Glutamatergic neuron (in vitro differentiated cells): ENCODE measurements at regions not wholly inside any gene's neighbourhood (a gene's known extent, or its start where the extent isn't known, plus 50 kb on each side); places are given as distances from the start of the nearest gene placed in this dataset.

ENCODE experiments used
- DNase-seq: peaks from one replicate; pipeline ENCODE4 v3.0.0; 2022
- H3K27ac Mint-ChIP-seq: one replicate; pipeline ENCODE4 v1.8.0; 2020; ENCODE audit warnings: mild to moderate bottlenecking, mixed read lengths, inconsistent platforms; ENCODE audit not compliant: unreplicated experiment
- H3K27me3 Mint-ChIP-seq: one replicate; pipeline ENCODE4 v1.8.0; 2020; ENCODE audit warnings: mild to moderate bottlenecking, moderate library complexity, mixed read lengths, inconsistent platforms; ENCODE audit not compliant: unreplicated experiment
- H3K36me3 Mint-ChIP-seq: one replicate; pipeline ENCODE4 v1.8.0; 2020; ENCODE audit warnings: mild to moderate bottlenecking, mixed read lengths, inconsistent platforms; ENCODE audit not compliant: unreplicated experiment
- H3K4me1 Mint-ChIP-seq: one replicate; pipeline ENCODE4 v1.8.0; 2020; ENCODE audit warnings: mild to moderate bottlenecking, low read depth, mixed read lengths, inconsistent platforms; ENCODE audit not compliant: unreplicated experiment
- H3K4me3 Mint-ChIP-seq: one replicate; pipeline ENCODE4 v1.8.0; 2020; ENCODE audit warnings: mild to moderate bottlenecking, mixed read lengths, inconsistent platforms; ENCODE audit not compliant: unreplicated experiment
- H3K9me3 Mint-ChIP-seq: one replicate; pipeline ENCODE4 v1.8.0; 2020; ENCODE audit warnings: mild to moderate bottlenecking, moderate library complexity, mixed read lengths, inconsistent platforms; ENCODE audit not compliant: unreplicated experiment
- TF ChIP-seq, protein P1 (sequence below): fragments of 200-600 bp; sonication (generic); IDR thresholded peaks from one replicate; pipeline ENCODE4 v1.5.0; 2021; ENCODE audit not compliant: partially characterized antibody, unreplicated experiment

DNA sequence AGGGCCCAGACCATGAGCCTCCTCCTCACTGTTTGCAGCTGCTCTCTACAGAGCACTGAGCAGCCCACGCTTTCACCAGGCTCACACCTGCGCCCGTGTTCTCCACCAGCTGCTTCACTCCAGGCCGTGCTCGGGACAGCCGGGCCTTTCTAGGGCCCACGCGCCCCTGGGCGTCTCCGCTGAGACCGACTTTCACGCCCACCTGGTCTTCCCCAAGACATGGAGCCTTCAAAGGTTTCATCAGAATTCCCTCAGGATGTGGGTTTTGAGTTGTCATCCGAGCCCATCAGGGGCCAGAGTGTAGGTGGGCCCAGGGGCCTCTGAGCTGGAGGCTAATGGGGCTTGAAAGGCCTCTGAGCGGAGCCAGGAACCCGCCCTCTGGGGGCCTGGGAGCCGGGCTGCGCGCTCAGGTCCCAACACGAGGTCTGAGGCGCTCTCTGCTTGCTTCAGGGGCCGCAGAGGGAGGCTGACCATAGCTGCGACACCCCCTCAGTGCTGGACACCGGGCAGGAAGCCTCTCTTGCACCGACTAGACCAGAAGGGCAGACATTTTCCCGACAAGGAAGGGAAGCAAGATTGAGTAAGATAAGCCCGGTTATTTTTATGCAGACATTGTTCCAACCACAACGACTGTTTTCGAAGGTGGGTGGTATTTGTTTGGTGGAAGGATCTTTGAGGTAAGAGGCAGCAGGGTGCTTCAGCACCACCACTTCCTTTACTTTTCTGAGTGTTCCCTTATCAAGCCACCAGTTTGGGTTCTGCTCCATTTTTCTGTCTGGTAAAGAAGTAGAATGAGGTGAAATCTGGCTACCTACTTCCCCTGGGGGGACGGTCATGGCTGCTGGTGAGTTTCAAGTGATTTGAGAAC lies 125.0 kb upstream of the FUT8 start:
- Mint-ChIP-seq H3K27ac (no peak overlapping the region), H3K9me3 (no peaks in the 10 kb centered on the region), H3K4me1 (no peaks in the 10 kb centered on the region), H3K27me3 (peaks cover 2% of the 10 kb centered on the region), H3K36me3 (no peaks in the 10 kb centered on the region), H3K4me3 (no peak overlapping the region)
- TF ChIP-seq, protein P1, sequence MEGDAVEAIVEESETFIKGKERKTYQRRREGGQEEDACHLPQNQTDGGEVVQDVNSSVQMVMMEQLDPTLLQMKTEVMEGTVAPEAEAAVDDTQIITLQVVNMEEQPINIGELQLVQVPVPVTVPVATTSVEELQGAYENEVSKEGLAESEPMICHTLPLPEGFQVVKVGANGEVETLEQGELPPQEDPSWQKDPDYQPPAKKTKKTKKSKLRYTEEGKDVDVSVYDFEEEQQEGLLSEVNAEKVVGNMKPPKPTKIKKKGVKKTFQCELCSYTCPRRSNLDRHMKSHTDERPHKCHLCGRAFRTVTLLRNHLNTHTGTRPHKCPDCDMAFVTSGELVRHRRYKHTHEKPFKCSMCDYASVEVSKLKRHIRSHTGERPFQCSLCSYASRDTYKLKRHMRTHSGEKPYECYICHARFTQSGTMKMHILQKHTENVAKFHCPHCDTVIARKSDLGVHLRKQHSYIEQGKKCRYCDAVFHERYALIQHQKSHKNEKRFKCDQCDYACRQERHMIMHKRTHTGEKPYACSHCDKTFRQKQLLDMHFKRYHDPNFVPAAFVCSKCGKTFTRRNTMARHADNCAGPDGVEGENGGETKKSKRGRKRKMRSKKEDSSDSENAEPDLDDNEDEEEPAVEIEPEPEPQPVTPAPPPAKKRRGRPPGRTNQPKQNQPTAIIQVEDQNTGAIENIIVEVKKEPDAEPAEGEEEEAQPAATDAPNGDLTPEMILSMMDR, result no peak
- no peak for DNase-seq

DNA sequence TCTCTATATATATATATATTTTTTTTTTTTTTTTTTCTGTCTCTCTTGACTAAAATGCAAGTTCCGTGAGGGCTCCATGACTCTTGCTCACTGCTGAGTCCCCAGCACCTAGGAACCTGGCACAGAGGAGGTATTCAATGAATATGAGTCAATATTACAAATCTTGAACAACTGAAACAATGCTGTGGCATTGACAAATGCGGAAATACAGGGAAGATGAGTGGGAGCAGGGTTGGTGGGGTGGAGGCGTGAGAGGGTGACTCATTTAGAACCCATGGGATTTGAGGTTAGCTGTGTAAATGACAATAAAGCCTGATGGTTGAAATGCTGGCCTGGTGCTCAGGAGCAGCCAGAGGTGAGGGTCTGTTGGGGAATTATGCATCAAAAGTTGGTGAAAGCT lies 121.7 kb upstream of the FUT8 start:
- TF ChIP-seq, protein P1, result no peak
- DNase-seq, result no peak
- Mint-ChIP-seq H3K4me3 (no peak overlapping the region), H3K27ac (no peak overlapping the region), H3K4me1 (no peaks in the 10 kb centered on the region), H3K27me3 (no peaks in the 10 kb centered on the region), H3K9me3 (no peaks in the 10 kb centered on the region), H3K36me3 (no peaks in the 10 kb centered on the region)

DNA sequence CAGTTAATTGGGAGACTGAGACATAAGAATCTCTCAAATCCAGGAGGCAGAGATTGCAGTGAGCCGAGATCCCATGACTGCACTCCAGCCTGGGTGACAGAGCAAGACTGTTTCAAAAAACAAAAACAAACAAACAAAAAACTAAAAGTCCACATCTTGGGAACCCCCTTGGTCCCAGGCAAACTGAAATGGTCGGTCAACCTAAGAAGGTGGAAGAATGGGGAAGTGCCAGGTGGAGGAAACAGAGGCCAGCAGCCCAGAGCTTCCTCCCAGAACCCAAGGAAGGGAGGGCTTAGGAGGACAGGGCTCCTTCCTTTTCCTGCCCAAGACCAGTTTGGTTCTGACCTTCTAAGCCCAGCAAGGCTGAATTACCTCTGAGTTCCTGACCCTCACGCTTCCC lies 121.0 kb upstream of the FUT8 start:
- Mint-ChIP-seq H3K36me3 (no peaks in the 10 kb centered on the region), H3K4me1 (no peaks in the 10 kb centered on the region), H3K4me3 (no peak overlapping the region), H3K27ac (no peak overlapping the region), H3K9me3 (no peaks in the 10 kb centered on the region), H3K27me3 (no peaks in the 10 kb centered on the region)
- TF ChIP-seq, protein P1, result no peak
- DNase-seq, result no peak

DNA sequence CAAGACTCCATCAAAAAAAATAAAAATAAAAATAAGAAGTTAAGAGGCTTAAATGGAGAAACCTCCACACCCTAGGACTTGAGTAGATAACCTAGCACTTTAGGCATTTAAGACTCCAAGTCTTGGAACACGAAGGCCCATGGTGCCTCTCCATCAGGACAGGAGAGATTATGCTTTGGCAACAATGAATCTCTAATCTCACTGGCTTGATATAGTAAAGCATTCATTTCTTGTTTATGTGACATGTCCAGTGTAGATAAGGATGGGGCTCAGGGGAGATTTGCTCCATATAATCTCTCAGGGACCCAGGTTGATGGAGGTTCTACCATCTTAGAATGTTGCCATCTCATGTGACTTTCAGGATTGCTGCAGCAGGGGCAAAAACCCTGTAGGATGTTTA lies 117.7 kb upstream of the FUT8 start:
- Mint-ChIP-seq H3K9me3 (no peaks in the 10 kb centered on the region), H3K4me1 (no peaks in the 10 kb centered on the region), H3K27me3 (peaks cover 1% of the 10 kb centered on the region), H3K27ac (no peak overlapping the region), H3K36me3 (no peaks in the 10 kb centered on the region), H3K4me3 (no peak overlapping the region)
- no peak for DNase-seq
- TF ChIP-seq, protein P1, result no peak

DNA sequence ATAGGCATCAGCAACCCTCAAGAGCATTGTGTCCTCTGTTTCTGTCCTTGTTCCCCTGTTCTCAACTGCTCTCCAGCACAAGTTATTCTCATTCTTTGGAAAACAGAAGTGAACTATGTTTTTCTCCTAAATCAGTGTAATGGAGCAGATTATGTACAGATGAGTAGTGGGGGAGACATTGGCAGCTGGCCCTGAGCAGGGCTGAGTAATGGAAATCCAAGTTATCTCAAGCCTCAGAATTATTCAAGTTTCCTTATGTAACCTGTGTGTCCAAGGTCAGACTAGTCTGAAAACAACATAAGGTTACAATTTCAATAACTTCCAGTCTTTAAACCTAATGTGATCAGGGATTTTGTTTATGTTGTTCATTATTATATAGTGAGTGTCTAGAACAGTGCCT lies 116.1 kb upstream of the FUT8 start:
- Mint-ChIP-seq H3K27ac (no peak overlapping the region), H3K27me3 (peaks cover 1% of the 10 kb centered on the region), H3K9me3 (no peaks in the 10 kb centered on the region), H3K4me1 (no peaks in the 10 kb centered on the region), H3K4me3 (no peak overlapping the region), H3K36me3 (no peaks in the 10 kb centered on the region)
- DNase-seq, result no peak
- TF ChIP-seq, protein P1, result no peak
